HepG2 (cell line): ENCODE measurements at regions not wholly inside any gene's neighbourhood (a gene's known extent, or its start where the extent isn't known, plus 50 kb on each side); places are given as distances from the start of the nearest gene placed in this dataset.

Experiments
- ATAC-seq: fragments of 200-7000 bp; cut with Tn5 transposase; 3 replicates; pipeline ENCODE4 v1.9.1; 2020; ENCODE audit warnings: mild to moderate bottlenecking, moderate library complexity
- BruUV-seq: library from RNA; stranded (reverse); fragments of 400-500 nt; replicated peaks from 2 replicates; lab custom pipeline; 2021; lab: Mats Ljungman, UMichigan
- CTCF ChIA-PET: fragments of 300-600 bp; formaldehyde crosslinking; extraction: SDS; loops from one replicate; lab custom pipeline; 2021; ENCODE audit warnings: low total read pairs, inconsistent platforms, low intra/inter-chr PET ratio; lab: Yijun Ruan, JAX
- POLR2A ChIA-PET: fragments of 350-600 bp; sonication (Branson Sonifier 250); formaldehyde crosslinking; loops from one replicate; lab custom pipeline; 2020; ENCODE audit warnings: antibody characterized with exemption, inconsistent platforms; lab: Yijun Ruan, JAX
- DNase-seq: peaks from one replicate; pipeline ENCODE4 v3.0.0-alpha.2; 2015; ENCODE audit warnings: low spot score
- FAIRE-seq: peaks from 3 replicates; lab custom pipeline; 2011; peaks lifted over from hg19 to GRCh38; lab: Jason Lieb, UNC
- H2AFZ ChIP-seq: one replicate; pipeline ENCODE4 v1.6.1; 2011; ENCODE audit warnings: low read length, inconsistent platforms
- H3K27ac ChIP-seq: fragments of 300-600 bp; 3 replicates; pipeline ENCODE4 v1.8.0; 2011; ENCODE audit warnings: mixed run types, mild to moderate bottlenecking, mixed read lengths, low read length, inconsistent platforms; ENCODE audit not compliant: insufficient read depth; ENCODE audit errors: extremely low read length
- H3K27me3 ChIP-seq, 2 experiments: fragments of 200-600 bp in 1 of 2; 2 replicates in 1 of 2; 3 replicates in 1 of 2; pipeline versions ENCODE4 v1.6.0 to v1.8.0; 2011; ENCODE audit warnings: low read length in 2 of 2, mild to moderate bottlenecking in 2 of 2, moderate library complexity in 2 of 2, inconsistent platforms in 1 of 2; ENCODE audit not compliant: insufficient read depth in 2 of 2, control insufficient read depth in 1 of 2
- H3K36me3 ChIP-seq, 2 experiments: fragments of 200-600 bp in 1 of 2; replicated peaks in 1 of 2; 2 replicates in 1 of 2; 3 replicates in 1 of 2; pipeline versions ENCODE4 v1.5.1 to v1.8.0; 2011; ENCODE audit warnings: low read length in 2 of 2, inconsistent platforms in 1 of 2; ENCODE audit not compliant: insufficient read depth in 2 of 2, control insufficient read depth in 1 of 2
- H3K4me1 ChIP-seq: 2 replicates; pipeline ENCODE4 v1.5.1; 2012; ENCODE audit warnings: low read length, inconsistent platforms; ENCODE audit not compliant: insufficient read depth
- H3K4me2 ChIP-seq: 2 replicates; pipeline ENCODE4 v1.6.0; 2011; ENCODE audit warnings: low read depth, low read length, inconsistent platforms
- H3K4me3 ChIP-seq, 3 experiments: fragments of 200-600 bp in 1 of 3; sonication (generic), shearing (Covaris generic) in 1 of 3; replicated peaks in 1 of 3; 2 replicates each; pipeline ENCODE4 v1.5.1; 2011 to 2016; ENCODE audit warnings: low read length in 3 of 3, inconsistent platforms in 2 of 3, low read depth in 2 of 3, mild to moderate bottlenecking in 2 of 3, control low read depth in 1 of 3, mixed read lengths in 1 of 3; ENCODE audit not compliant: insufficient read depth in 1 of 3
- H3K79me2 ChIP-seq: one replicate; pipeline ENCODE4 v1.6.1; 2011; ENCODE audit warnings: low read length, inconsistent platforms; ENCODE audit not compliant: insufficient read depth
- H3K9ac ChIP-seq: 2 replicates; pipeline ENCODE4 v1.6.0; 2011; ENCODE audit warnings: mild to moderate bottlenecking, low read depth, low read length, inconsistent platforms; ENCODE audit not compliant: insufficient read depth
- H3K9me3 ChIP-seq: 2 replicates; pipeline ENCODE4 v1.5.1; 2012; ENCODE audit warnings: mild to moderate bottlenecking, low read length
- H4K20me1 ChIP-seq: 2 replicates; pipeline ENCODE4 v1.6.0; 2011; ENCODE audit warnings: inconsistent platforms, mild to moderate bottlenecking, low read length, moderate library complexity; ENCODE audit not compliant: insufficient read depth
- BCL6 ChIP-seq: IDR thresholded peaks from 2 replicates; pipeline ENCODE4 v1.6.1; 2016; ENCODE audit warnings: missing genetic modification reagents, missing compliant biosample characterization
- DBP ChIP-seq: sonication (generic); formaldehyde crosslinking; IDR thresholded peaks from 2 replicates; pipeline ENCODE4 v1.4.0; 2020; ENCODE audit warnings: missing genetic modification reagents; ENCODE audit errors: not compliant biosample characterization
- ETV6 ChIP-seq: sonication (generic); formaldehyde crosslinking; conservative IDR thresholded peaks from 2 replicates; pipeline ENCODE4 v1.4.0; 2020; ENCODE audit warnings: missing genetic modification reagents
- FIP1L1 ChIP-seq: fragments of 200-400 bp; formaldehyde crosslinking; IDR thresholded peaks from 2 replicates; pipeline ENCODE4 v1.6.1; 2018; ENCODE audit warnings: low read depth, mild to moderate bottlenecking, low read length, moderate library complexity, borderline replicate concordance; ENCODE audit not compliant: insufficient read depth
- HOXA7 ChIP-seq: sonication (generic); formaldehyde crosslinking; IDR thresholded peaks from 2 replicates; pipeline ENCODE4 v1.8.1; 2022; ENCODE audit warnings: mild to moderate bottlenecking, missing genetic modification reagents, moderate library complexity
- NFE2L2 ChIP-seq: fragments of 150-350 bp; IDR thresholded peaks from 2 replicates; pipeline ENCODE4 v1.6.1; 2014; ENCODE audit warnings: low read length
- RFX1 ChIP-seq: fragments of 450-650 bp; IDR thresholded peaks from 2 replicates; pipeline ENCODE4 v1.6.1; 2017
- ZNF232 ChIP-seq: sonication (generic); formaldehyde crosslinking; IDR thresholded peaks from 2 replicates; pipeline ENCODE4 v1.4.0; 2020; ENCODE audit warnings: missing genetic modification reagents, borderline replicate concordance
- ZNF30 ChIP-seq: sonication (generic); formaldehyde crosslinking; IDR thresholded peaks from 2 replicates; pipeline ENCODE4 v1.5.0; 2020; ENCODE audit warnings: mild to moderate bottlenecking, missing genetic modification reagents
- ZNF34 ChIP-seq: sonication (generic); formaldehyde crosslinking; IDR thresholded peaks from 2 replicates; pipeline ENCODE4 v1.4.0; 2020; ENCODE audit warnings: mild to moderate bottlenecking, missing genetic modification reagents, borderline replicate concordance
- ZNF441 ChIP-seq: sonication (generic); formaldehyde crosslinking; IDR thresholded peaks from 2 replicates; pipeline ENCODE4 v1.7.0; 2021; ENCODE audit warnings: missing genetic modification reagents, borderline replicate concordance
- ZNF839 ChIP-seq: sonication (generic); formaldehyde crosslinking; IDR thresholded peaks from 2 replicates; pipeline ENCODE4 v1.4.0; 2020; ENCODE audit warnings: missing genetic modification reagents, mild to moderate bottlenecking, borderline replicate concordance
- WGBS: methylation state at CpG from one replicate; pipeline ENCODE4 v1.1.6; 2017; ENCODE audit warnings: low lambda C conversion rate; 5-methylcytosine and 5-hydroxymethylcytosine counted together
- in situ Hi-C: cut with HindIII; loops from 2 replicates; pipeline ENCODE4 v1.10.0; 2017; ENCODE audit warnings: low pct_unique_long_range_greater_than_20kb; ENCODE audit not compliant: extremely low pct_ligation_motif_present
- intact Hi-C: fragments of 100-400 bp; cut with micrococcal nuclease; formaldehyde crosslinking; loops from one replicate; pipeline ENCODE4 v1.10.0; 2022; ENCODE audit not compliant: unreplicated experiment
- TF ChIP-seq, protein P1 (sequence below): sonication (generic); formaldehyde crosslinking; IDR thresholded peaks from 2 replicates; pipeline ENCODE4 v1.4.0; 2020; ENCODE audit warnings: mild to moderate bottlenecking, low read depth, missing genetic modification reagents
- TF ChIP-seq, protein P2 (sequence below): sonication (generic); formaldehyde crosslinking; IDR thresholded peaks from 2 replicates; pipeline ENCODE4 v1.8.0; 2022; ENCODE audit warnings: missing genetic modification reagents, low read depth, mild to moderate bottlenecking, borderline replicate concordance
- TF ChIP-seq, protein P3 (sequence below): conservative IDR thresholded peaks from 2 replicates; pipeline ENCODE4 v1.6.1; 2018; ENCODE audit warnings: missing genetic modification reagents
- TF ChIP-seq, protein P4 (sequence below): sonication (generic); formaldehyde crosslinking; IDR thresholded peaks from 2 replicates; pipeline ENCODE4 v1.4.0; 2020; ENCODE audit warnings: missing genetic modification reagents, borderline replicate concordance

- no peak overlapping the region for H3K4me2 ChIP-seq
- in situ Hi-C loops = no loop called here
- DNase-seq (no peak), ATAC-seq (no peak), FAIRE-seq (no peak)
- no peaks in the 10 kb centered on the region for H4K20me1 ChIP-seq
- no peaks in the 10 kb centered on the region for H3K4me1 ChIP-seq
- no peaks in the 10 kb centered on the region for H3K79me2 ChIP-seq
- H3K36me3 ChIP-seq = no peaks in the 10 kb centered on the region
- no peak overlapping the region for H2AFZ ChIP-seq
- no peaks in the 10 kb centered on the region for H3K9me3 ChIP-seq
- ChIA-PET CTCF (no interaction called here), POLR2A (no interaction called here)
- intact Hi-C loops = no loop called here
- no peak overlapping the region for H3K27ac ChIP-seq
- no peak overlapping the region for H3K9ac ChIP-seq
- H3K4me3 ChIP-seq = no peak overlapping the region
- 3% methylated on average over 2 of the region's 2 CpGs for whole genome bisulfite sequencing
- TF ChIP-seq, protein P1, sequence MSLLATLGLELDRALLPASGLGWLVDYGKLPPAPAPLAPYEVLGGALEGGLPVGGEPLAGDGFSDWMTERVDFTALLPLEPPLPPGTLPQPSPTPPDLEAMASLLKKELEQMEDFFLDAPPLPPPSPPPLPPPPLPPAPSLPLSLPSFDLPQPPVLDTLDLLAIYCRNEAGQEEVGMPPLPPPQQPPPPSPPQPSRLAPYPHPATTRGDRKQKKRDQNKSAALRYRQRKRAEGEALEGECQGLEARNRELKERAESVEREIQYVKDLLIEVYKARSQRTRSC = no peak
- TF ChIP-seq RFX1 (no peak), BCL6 (CRISPR knock-in tag) (no peak), DBP (CRISPR knock-in tag) (no peak), NFE2L2 (no peak), ZNF839 (no peak), ZNF30 (CRISPR knock-in tag) (no peak), FIP1L1 (no peak), ETV6 (CRISPR knock-in tag) (no peak), ZNF232 (CRISPR knock-in tag) (no peak), ZNF441 (CRISPR knock-in tag) (no peak), HOXA7 (CRISPR knock-in tag) (no peak), ZNF34 (CRISPR knock-in tag) (no peak)
- TF ChIP-seq, protein P2, sequence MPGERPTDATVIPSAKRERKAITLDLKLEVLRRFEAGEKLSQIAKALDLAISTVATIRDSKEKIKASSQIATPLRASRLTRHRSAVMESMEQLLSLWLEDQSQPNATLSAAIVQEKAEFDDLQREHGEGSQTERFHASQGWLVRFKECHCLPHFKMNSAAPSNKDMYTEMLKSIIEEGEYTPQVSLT (CRISPR knock-in tag) = no peak
- TF ChIP-seq, protein P3, sequence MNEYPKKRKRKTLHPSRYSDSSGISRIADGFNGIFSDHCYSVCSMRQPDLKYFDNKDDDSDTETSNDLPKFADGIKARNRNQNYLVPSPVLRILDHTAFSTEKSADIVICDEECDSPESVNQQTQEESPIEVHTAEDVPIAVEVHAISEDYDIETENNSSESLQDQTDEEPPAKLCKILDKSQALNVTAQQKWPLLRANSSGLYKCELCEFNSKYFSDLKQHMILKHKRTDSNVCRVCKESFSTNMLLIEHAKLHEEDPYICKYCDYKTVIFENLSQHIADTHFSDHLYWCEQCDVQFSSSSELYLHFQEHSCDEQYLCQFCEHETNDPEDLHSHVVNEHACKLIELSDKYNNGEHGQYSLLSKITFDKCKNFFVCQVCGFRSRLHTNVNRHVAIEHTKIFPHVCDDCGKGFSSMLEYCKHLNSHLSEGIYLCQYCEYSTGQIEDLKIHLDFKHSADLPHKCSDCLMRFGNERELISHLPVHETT (CRISPR knock-in tag) = no peak
- TF ChIP-seq, protein P4, sequence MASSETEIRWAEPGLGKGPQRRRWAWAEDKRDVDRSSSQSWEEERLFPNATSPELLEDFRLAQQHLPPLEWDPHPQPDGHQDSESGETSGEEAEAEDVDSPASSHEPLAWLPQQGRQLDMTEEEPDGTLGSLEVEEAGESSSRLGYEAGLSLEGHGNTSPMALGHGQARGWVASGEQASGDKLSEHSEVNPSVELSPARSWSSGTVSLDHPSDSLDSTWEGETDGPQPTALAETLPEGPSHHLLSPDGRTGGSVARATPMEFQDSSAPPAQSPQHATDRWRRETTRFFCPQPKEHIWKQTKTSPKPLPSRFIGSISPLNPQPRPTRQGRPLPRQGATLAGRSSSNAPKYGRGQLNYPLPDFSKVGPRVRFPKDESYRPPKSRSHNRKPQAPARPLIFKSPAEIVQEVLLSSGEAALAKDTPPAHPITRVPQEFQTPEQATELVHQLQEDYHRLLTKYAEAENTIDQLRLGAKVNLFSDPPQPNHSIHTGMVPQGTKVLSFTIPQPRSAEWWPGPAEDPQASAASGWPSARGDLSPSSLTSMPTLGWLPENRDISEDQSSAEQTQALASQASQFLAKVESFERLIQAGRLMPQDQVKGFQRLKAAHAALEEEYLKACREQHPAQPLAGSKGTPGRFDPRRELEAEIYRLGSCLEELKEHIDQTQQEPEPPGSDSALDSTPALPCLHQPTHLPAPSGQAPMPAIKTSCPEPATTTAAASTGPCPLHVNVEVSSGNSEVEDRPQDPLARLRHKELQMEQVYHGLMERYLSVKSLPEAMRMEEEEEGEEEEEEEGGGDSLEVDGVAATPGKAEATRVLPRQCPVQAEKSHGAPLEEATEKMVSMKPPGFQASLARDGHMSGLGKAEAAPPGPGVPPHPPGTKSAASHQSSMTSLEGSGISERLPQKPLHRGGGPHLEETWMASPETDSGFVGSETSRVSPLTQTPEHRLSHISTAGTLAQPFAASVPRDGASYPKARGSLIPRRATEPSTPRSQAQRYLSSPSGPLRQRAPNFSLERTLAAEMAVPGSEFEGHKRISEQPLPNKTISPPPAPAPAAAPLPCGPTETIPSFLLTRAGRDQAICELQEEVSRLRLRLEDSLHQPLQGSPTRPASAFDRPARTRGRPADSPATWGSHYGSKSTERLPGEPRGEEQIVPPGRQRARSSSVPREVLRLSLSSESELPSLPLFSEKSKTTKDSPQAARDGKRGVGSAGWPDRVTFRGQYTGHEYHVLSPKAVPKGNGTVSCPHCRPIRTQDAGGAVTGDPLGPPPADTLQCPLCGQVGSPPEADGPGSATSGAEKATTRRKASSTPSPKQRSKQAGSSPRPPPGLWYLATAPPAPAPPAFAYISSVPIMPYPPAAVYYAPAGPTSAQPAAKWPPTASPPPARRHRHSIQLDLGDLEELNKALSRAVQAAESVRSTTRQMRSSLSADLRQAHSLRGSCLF (CRISPR knock-in tag) = no peak
- no peaks in the 10 kb centered on the region for H3K27me3 ChIP-seq
- no TSS peak for BruUV-seq
Measured at GRCh38 chr14:56023661-56024081, 94.5 kb upstream of the PELI2 start.
